ENCODE measurements at regions not wholly inside any gene's neighbourhood (a gene's known extent, or its start where the extent isn't known, plus 50 kb on each side); places are given as distances from the start of the nearest gene placed in this dataset.
"Not testable (repeated sequence)": the region's sequence is repeated elsewhere in the genome, so short reads cannot be mapped to it uniquely, and the experiment has no call there.

GRCh38 chr14:34062353-34062973, 111.6 kb upstream of the EGLN3 start:
- no peak for DNase-seq (ENCODE audit: low read depth)

GRCh38 chr14:34060651-34060999, 109.8 kb upstream of the EGLN3 start:
- no peak for DNase-seq (ENCODE audit: low read depth)

- peak; percentile 49 for DNase-seq (ENCODE audit: low read depth)
These were observed 109.2 kb upstream of the EGLN3 start for GRCh38 chr14:34059925-34060650.

GRCh38 chr14:34059037-34059924, 108.4 kb upstream of the EGLN3 start:
- DNase-seq (ENCODE audit: low read depth) = no peak

GRCh38 chr14:34058510-34058909, 107.6 kb upstream of the EGLN3 start:
- no peak for DNase-seq (ENCODE audit: low read depth)

DNA sequence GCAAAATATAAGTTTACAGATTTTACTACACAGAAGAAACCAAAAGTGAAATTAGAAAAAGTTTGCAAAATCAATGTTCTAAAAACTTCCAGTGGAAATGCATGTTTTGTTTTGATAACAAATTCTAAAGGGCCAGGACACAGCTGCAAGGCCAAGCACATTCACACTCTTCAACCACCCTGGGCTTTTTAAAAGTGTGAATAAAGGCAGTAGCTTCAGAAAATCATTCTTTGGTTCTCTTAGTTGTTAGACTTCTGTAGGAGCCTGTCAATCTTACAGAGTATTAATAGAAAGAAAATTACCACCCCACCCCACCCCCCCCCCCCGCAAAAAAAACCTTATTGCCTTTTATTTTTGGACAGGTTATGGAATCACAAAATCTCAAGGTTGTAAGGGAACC, 105.2 kb upstream of the EGLN3 start:
- no peak for DNase-seq (ENCODE audit: low read depth)

GRCh38 chr14:34055157-34055950, 104.5 kb upstream of the EGLN3 start:
- DNase-seq (ENCODE audit: low read depth) = no peak

- DNase-seq (ENCODE audit: low read depth) = no peak
These were observed 102.8 kb upstream of the EGLN3 start for GRCh38 chr14:34053666-34054065.

DNA sequence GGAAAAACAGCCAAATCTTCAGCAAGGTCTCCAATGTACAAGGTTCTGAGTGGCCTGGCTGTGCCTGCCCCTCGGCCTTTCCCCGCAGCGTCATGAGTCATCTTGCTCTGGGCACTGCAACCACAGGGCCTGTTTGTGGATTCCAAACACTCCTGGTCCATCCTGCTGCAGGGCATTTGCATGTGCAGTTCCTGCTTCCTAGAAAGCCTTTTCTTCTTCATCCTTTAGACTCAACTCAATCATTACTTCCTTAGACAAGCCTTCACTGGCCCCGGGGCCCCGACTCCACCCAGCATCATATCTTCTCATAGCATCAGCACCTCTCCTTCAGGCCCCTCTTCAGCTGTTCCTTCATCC, 101.8 kb upstream of the EGLN3 start:
- DNase-seq (ENCODE audit: low read depth) = no peak

GRCh38 chr14:34051966-34052657, 101.2 kb upstream of the EGLN3 start:
- no peak for DNase-seq (ENCODE audit: low read depth)

GRCh38 chr14:34050606-34051005, 99.7 kb upstream of the EGLN3 start:
- DNase-seq (ENCODE audit: low read depth) = no peak

DNA sequence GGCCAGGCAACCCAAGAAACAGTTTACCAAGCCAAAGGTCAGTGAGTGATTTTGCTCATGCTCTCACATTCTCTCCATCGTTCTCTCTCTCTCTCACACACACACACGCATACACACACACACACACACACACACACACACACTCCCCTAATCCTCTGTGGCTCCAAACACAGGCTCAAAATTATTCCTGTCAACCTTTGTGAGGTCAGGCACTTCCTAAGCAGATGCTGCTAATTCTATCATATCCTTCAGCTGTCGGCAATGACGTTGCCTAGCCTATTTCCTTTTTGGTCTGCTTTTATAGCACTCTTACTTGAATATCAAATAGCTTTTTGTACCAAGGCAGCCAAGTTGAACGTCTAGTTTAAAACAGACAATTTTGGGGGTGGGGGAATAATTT, 98.9 kb upstream of the EGLN3 start:
- DNase-seq (ENCODE audit: low read depth) = no peak

- DNase-seq (ENCODE audit: low read depth) = not testable (repeated sequence)
These were observed 98.3 kb upstream of the EGLN3 start for GRCh38 chr14:34049187-34049586.

DNA sequence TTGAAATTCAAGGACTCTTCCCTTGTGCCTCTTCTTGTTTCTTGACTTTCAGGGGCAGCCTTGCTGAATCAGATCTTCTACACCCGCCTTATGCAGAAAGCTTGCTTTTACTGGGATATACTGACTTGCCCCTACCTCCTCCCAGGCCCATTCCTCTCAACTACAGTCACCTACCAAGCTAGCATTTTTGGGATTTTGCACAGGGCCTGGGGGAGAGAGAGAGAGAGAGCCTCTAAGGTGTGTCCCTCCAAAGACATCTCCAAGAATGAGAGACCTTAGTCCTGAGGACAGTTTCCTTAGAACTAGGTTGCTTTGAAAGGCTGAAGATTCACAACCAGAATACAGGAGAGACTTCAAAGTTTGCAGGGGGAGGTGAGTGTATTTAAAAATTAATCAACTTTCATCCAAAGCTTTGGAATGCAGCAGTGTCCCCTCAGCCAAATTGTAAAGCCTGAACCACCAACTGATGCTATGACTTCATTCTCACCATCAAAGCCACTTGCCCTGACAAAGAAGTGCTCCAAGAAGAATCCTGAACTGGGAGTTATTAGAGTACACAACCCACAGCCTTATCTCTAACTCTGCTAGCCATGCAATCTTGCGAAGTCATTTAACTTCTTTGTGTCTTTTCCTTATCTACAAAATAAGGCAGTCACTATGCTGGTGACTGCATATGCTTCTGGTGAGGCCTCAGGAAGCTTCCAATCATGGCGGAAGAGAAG, 96.1 kb upstream of the EGLN3 start:
- no peak for DNase-seq (ENCODE audit: low read depth)

- DNase-seq (ENCODE audit: low read depth) = no peak
These were observed 93.9 kb upstream of the EGLN3 start for GRCh38 chr14:34044666-34045306.

- no peak for DNase-seq (ENCODE audit: low read depth)
These were observed 93.4 kb upstream of the EGLN3 start for GRCh38 chr14:34044373-34044637.

DNA sequence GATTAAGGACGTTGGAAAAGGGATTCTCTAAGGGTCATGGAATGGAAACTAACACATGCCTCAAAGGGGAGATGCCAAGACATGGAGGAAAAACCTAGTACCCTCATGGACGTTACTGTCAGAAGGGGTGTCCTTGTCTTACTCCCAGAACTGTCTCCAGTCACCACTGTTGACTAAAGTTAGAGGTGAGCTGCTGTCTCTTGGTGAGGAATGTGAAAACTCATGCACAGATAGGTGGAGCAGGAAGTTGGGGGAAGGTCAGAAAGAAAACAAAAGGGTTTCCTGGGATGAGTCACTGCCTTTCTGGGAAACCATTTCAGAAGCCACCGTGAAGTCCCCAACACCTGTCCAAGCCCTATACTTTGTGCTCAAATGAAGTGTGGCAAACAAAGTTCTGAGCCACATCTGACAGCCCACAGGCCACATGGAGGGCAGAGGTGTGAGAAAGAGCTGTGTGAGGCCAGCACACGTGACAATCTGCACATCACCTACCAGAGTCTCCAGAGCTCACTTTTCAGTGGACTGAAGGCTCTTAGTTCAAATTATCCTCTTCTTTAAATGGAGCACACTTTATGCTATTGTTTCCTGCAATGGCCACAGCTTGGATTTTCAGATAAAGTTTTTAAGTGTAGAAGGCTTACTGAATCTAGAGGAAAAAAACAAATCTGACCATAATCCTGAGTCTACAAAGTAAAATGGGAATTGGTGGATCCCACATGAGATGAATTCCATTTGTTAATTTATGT, 92.9 kb upstream of the EGLN3 start:
- DNase-seq (ENCODE audit: low read depth) = peak; percentile 50

GRCh38 chr14:34041220-34041619, 90.3 kb upstream of the EGLN3 start:
- DNase-seq (ENCODE audit: low read depth) = no peak

DNA sequence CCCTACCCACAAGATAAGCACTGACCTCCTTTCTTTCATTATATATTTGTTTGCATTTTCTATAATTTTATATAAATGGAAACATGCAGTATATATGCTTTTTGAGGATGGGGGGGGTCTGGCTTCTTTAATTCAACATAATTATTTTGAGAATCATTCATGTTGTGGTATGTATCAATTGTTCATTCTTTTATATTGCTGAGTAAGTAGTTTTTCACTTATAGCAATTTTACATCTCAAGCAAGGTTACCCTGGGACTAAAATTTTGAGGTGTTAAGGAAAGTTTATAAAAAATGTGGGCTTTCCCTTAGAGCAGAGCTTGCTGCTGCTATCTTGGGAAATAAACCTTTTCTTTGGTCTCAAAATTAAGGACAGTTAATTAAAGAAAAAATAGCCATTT, 89.9 kb upstream of the EGLN3 start:
- no peak for DNase-seq (ENCODE audit: low read depth)

DNA sequence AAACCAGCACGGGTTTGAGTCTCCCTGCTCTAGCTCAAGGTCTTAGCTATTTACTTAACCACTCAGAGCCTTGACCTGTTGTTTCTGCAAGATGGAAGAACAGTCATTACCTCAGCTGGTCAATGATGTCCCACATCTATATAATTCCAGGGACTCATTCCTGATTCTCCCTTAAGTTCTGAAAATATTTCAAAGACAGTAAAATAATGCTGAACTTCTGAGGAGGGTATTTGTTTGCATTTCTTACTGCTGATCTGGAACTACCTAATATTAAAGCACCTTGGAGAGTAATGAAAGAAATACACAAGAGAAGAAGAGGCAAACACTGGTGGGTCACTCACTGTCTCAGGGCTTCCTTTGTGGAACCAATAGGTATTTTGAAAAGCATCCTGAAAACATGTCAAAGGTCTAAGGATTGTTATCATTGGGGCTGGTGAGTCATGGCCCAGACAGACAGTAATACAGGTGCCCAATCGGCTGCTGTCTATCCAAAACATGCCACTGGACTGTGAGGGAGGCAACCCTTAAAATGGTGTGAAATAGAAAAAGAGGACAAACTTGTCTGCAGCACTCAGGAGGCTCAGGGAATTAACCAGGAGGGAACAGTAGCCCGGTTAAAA, 88.7 kb upstream of the EGLN3 start:
- DNase-seq (ENCODE audit: low read depth) = no peak
